A673 (cell line): ENCODE measurements at regions not wholly inside any gene's neighbourhood (a gene's known extent, or its start where the extent isn't known, plus 50 kb on each side); places are given as distances from the start of the nearest gene placed in this dataset.

Experiments
- BruUV-seq: library from RNA; stranded (reverse); fragments of 400-500 nt; replicated peaks from 2 replicates; lab custom pipeline; 2021; lab: Mats Ljungman, UMichigan
- CTCF ChIA-PET: fragments of 300-600 bp; sonication (Branson Sonifier 250); formaldehyde crosslinking; loops from one replicate; lab custom pipeline; 2022; ENCODE audit warnings: antibody characterized with exemption; lab: Charles Lee
- POLR2A ChIA-PET: fragments of 300-600 bp; sonication (Branson Sonifier 250); formaldehyde crosslinking; loops from one replicate; lab custom pipeline; 2022; ENCODE audit warnings: antibody characterized with exemption; ENCODE audit not compliant: low non-redundant PET; lab: Charles Lee
- DNase-seq: peaks from one replicate; pipeline ENCODE4 v3.0.0-alpha.2; 2015; ENCODE audit warnings: low spot score
- H3K27ac ChIP-seq: fragments of 200-600 bp; sonication (generic); 2 replicates; pipeline ENCODE4 v1.5.1; 2016; ENCODE audit warnings: mixed run types, low read depth, mild to moderate bottlenecking, mixed read lengths, antibody characterized with exemption, low read length; ENCODE audit not compliant: poor library complexity, severe bottlenecking
- H3K27me3 ChIP-seq: fragments of 200-600 bp; sonication (generic); replicated peaks from 2 replicates; pipeline ENCODE4 v1.6.1; 2017; ENCODE audit warnings: mixed run types, low read depth, mild to moderate bottlenecking, mixed read lengths, antibody characterized with exemption, low read length; ENCODE audit not compliant: insufficient read depth, poor library complexity
- H3K36me3 ChIP-seq: fragments of 200-600 bp; sonication (generic); 2 replicates; pipeline ENCODE4 v1.6.1; 2016; ENCODE audit warnings: mixed run types, mild to moderate bottlenecking, mixed read lengths, antibody characterized with exemption, low read length; ENCODE audit not compliant: insufficient read depth, poor library complexity, severe bottlenecking
- H3K4me1 ChIP-seq: fragments of 200-600 bp; sonication (generic); 2 replicates; pipeline ENCODE4 v1.6.1; 2017; ENCODE audit warnings: mixed run types, mild to moderate bottlenecking, mixed read lengths, antibody characterized with exemption, low read length; ENCODE audit not compliant: insufficient read depth, poor library complexity, severe bottlenecking
- H3K4me3 ChIP-seq: fragments of 200-600 bp; sonication (generic); 2 replicates; pipeline ENCODE4 v1.5.1; 2016; ENCODE audit warnings: low read depth, mixed run types, mild to moderate bottlenecking, mixed read lengths, low read length; ENCODE audit not compliant: poor library complexity, severe bottlenecking
- H3K9me3 ChIP-seq: fragments of 200-600 bp; sonication (generic); 2 replicates; pipeline ENCODE4 v1.6.1; 2016; ENCODE audit warnings: mixed run types, low read depth, mild to moderate bottlenecking, mixed read lengths, antibody characterized with exemption, low read length; ENCODE audit not compliant: poor library complexity, severe bottlenecking
- CTCF ChIP-seq: fragments of 300-800, 200-600 bp; sonication (generic); conservative IDR thresholded peaks from 2 replicates; pipeline ENCODE4 v1.5.1; 2017; ENCODE audit warnings: low read depth, mild to moderate bottlenecking, antibody characterized with exemption, low read length, moderate library complexity, mixed read lengths
- EZH2 ChIP-seq: fragments of 200-600 bp; sonication (generic); IDR thresholded peaks from 2 replicates; pipeline ENCODE4 v1.6.1; 2017; ENCODE audit warnings: borderline replicate concordance, low read depth, mild to moderate bottlenecking, mixed read lengths, antibody characterized with exemption, low read length; ENCODE audit not compliant: poor library complexity, severe bottlenecking
- intact Hi-C: fragments of 100-400 bp; cut with micrococcal nuclease; formaldehyde crosslinking; loops from one replicate; pipeline ENCODE4 v1.10.0; 2022; ENCODE audit not compliant: unreplicated experiment

- BruUV-seq, result no TSS peak
- intact Hi-C loops, result no loop called here
- Histone ChIP-seq H3K27me3 (no peaks in the 10 kb centered on the region), H3K36me3 (no peaks in the 10 kb centered on the region), H3K9me3 (no peaks in the 10 kb centered on the region), H3K4me3 (no peak overlapping the region), H3K4me1 (no peaks in the 10 kb centered on the region), H3K27ac (no peak overlapping the region)
- no peak for DNase-seq
- TF ChIP-seq EZH2 (no peak), CTCF (no peak)
- ChIA-PET POLR2A (no interaction called here), CTCF (interaction anchor here (0.6 kb wide), 1 partner anchor 85 kb away, joined by 4 read pairs; no protein-coding TSS in a partner anchor)
These were observed 165.0 kb upstream of the TRPC6 start for GRCh38 chr11:101748572-101749344.

- no TSS peak for BruUV-seq
- TF ChIP-seq EZH2 (no peak), CTCF (no peak)
- no peaks in the 10 kb centered on the region for H3K36me3 ChIP-seq
- ChIA-PET POLR2A (no interaction called here), CTCF (no interaction called here)
- intact Hi-C loops, result no loop called here
- no peaks in the 10 kb centered on the region for H3K27me3 ChIP-seq
- no peaks in the 10 kb centered on the region for H3K4me1 ChIP-seq
- no peak for DNase-seq
- H3K27ac ChIP-seq, result no peak overlapping the region
- no peak overlapping the region for H3K4me3 ChIP-seq
- H3K9me3 ChIP-seq, result no peaks in the 10 kb centered on the region
These were observed 161.9 kb upstream of the TRPC6 start for GRCh38 chr11:101745756-101746155.

- BruUV-seq, result no TSS peak
- no peak for TF ChIP-seq CTCF
- TF ChIP-seq EZH2, result no peak
- Histone ChIP-seq H3K27ac (no peak overlapping the region), H3K9me3 (no peaks in the 10 kb centered on the region), H3K36me3 (no peaks in the 10 kb centered on the region), H3K27me3 (no peaks in the 10 kb centered on the region), H3K4me3 (no peak overlapping the region), H3K4me1 (no peaks in the 10 kb centered on the region)
- DNase-seq, result no peak
- ChIA-PET CTCF (no interaction called here), POLR2A (no interaction called here)
- intact Hi-C loops, result no loop called here
These were observed 160.0 kb upstream of the TRPC6 start for GRCh38 chr11:101743828-101744227.
